PC-9 (cell line): ENCODE measurements at regions not wholly inside any gene's neighbourhood (a gene's known extent, or its start where the extent isn't known, plus 50 kb on each side); places are given as distances from the start of the nearest gene placed in this dataset.

Source experiments
- BruUV-seq: library from RNA; stranded (reverse); fragments of 400-500 nt; replicated peaks from 2 replicates; lab custom pipeline; 2021; lab: Mats Ljungman, UMichigan
- CTCF ChIA-PET: fragments of 300-600 bp; sonication (Branson Sonifier 250); formaldehyde crosslinking; loops from one replicate; lab custom pipeline; 2022; ENCODE audit warnings: antibody characterized with exemption; lab: Charles Lee
- POLR2A ChIA-PET: fragments of 300-600 bp; sonication (Branson Sonifier 250); formaldehyde crosslinking; loops from one replicate; lab custom pipeline; 2022; ENCODE audit warnings: antibody characterized with exemption; ENCODE audit not compliant: unreplicated experiment; lab: Charles Lee
- DNase-seq, 2 experiments: peaks; one replicate each; pipeline versions ENCODE4 v3.0.0 to v3.0.0-alpha.2; 2015 to 2022; ENCODE audit warnings: mixed read lengths in 1 of 2
- H2AFZ ChIP-seq: fragments of 200-600 bp; sonication (generic); 2 replicates; pipeline ENCODE4 v1.8.1; 2017; ENCODE audit warnings: antibody characterized with exemption
- H3F3A ChIP-seq: fragments of 200-600 bp; sonication (generic); 2 replicates; pipeline ENCODE4 v1.8.1; 2017; ENCODE audit warnings: antibody characterized with exemption, mild to moderate bottlenecking, low read depth; ENCODE audit not compliant: insufficient read depth
- H3K27ac ChIP-seq: fragments of 200-600 bp; sonication (generic); 2 replicates; pipeline ENCODE4 v1.6.1; 2016; ENCODE audit warnings: mixed run types
- H3K27me3 ChIP-seq: fragments of 200-600 bp; sonication (generic); 2 replicates; pipeline ENCODE4 v1.6.1; 2016; ENCODE audit warnings: low read depth, mixed run types; ENCODE audit not compliant: insufficient read depth
- H3K36me3 ChIP-seq: fragments of 200-600 bp; sonication (generic); 2 replicates; pipeline ENCODE4 v1.6.1; 2016; ENCODE audit warnings: low read depth, mixed run types
- H3K4me1 ChIP-seq: fragments of 200-600 bp; sonication (generic); replicated peaks from 2 replicates; pipeline ENCODE4 v1.6.1; 2016; ENCODE audit warnings: mixed run types; ENCODE audit not compliant: insufficient read depth
- H3K4me2 ChIP-seq: fragments of 200-600 bp; sonication (generic); 2 replicates; pipeline ENCODE4 v1.6.1; 2017; ENCODE audit warnings: mixed run types
- H3K4me3 ChIP-seq: fragments of 200-600 bp; sonication (generic); 2 replicates; pipeline ENCODE4 v1.6.1; 2016; ENCODE audit warnings: mixed run types
- H3K79me2 ChIP-seq: fragments of 200-600 bp; sonication (generic); 2 replicates; pipeline ENCODE4 v1.6.1; 2017; ENCODE audit warnings: low read depth, mixed run types
- H3K9me2 ChIP-seq: fragments of 200-600 bp; sonication (generic); 2 replicates; pipeline ENCODE4 v1.8.1; 2017; ENCODE audit warnings: mild to moderate bottlenecking; ENCODE audit not compliant: insufficient read depth
- H3K9me3 ChIP-seq: fragments of 200-600 bp; sonication (generic); 2 replicates; pipeline ENCODE4 v1.8.1; 2016; ENCODE audit warnings: low read depth; ENCODE audit not compliant: insufficient read depth
- H4K20me1 ChIP-seq: fragments of 200-600 bp; sonication (generic); 2 replicates; pipeline ENCODE4 v1.8.1; 2017; ENCODE audit not compliant: insufficient read depth
- CTCF ChIP-seq: fragments of 200-600 bp; sonication (generic); conservative IDR thresholded peaks from 2 replicates; pipeline ENCODE4 v1.6.1; 2017; ENCODE audit warnings: mixed run types, antibody characterized with exemption, mild to moderate bottlenecking, moderate library complexity
- EZH2 ChIP-seq: fragments of 200-600 bp; sonication (generic); IDR thresholded peaks from 2 replicates; pipeline ENCODE4 v1.8.0; 2017; ENCODE audit warnings: antibody characterized with exemption, low read depth
- intact Hi-C: fragments of 100-400 bp; cut with micrococcal nuclease; formaldehyde crosslinking; loops from one replicate; pipeline ENCODE4 v1.10.0; 2022; ENCODE audit not compliant: unreplicated experiment

GRCh38 chr5:28077291-28078240, 1039.2 kb upstream of the CDH9 start:
- ChIA-PET POLR2A (no interaction called here), CTCF (no interaction called here)
- H3K9me2 ChIP-seq = no peaks in the 10 kb centered on the region
- no peaks in the 10 kb centered on the region for H3K79me2 ChIP-seq
- H3K27ac ChIP-seq = no peak overlapping the region
- H3F3A ChIP-seq = no peaks in the 10 kb centered on the region; the same call in 1 of the 2 replicates
- BruUV-seq = no TSS peak
- intact Hi-C loops = no loop called here
- H3K4me2 ChIP-seq = no peak overlapping the region
- no peaks in the 10 kb centered on the region for H4K20me1 ChIP-seq
- no peak for DNase-seq
- H3K9me3 ChIP-seq = no peaks in the 10 kb centered on the region; the same call in 1 of the 2 replicates
- H2AFZ ChIP-seq = no peak overlapping the region
- TF ChIP-seq EZH2 (no peak), CTCF (no peak)
- no peaks in the 10 kb centered on the region for H3K36me3 ChIP-seq
- no peak overlapping the region for H3K4me3 ChIP-seq
- no peaks in the 10 kb centered on the region for H3K4me1 ChIP-seq
- H3K27me3 ChIP-seq = no peaks in the 10 kb centered on the region

GRCh38 chr5:28066856-28067255, 1028.5 kb upstream of the CDH9 start:
- no peaks in the 10 kb centered on the region for H3K9me3 ChIP-seq
- no peaks in the 10 kb centered on the region for H3K4me1 ChIP-seq
- intact Hi-C loops = no loop called here
- TF ChIP-seq EZH2 (no peak), CTCF (no peak)
- BruUV-seq = no TSS peak
- no peak overlapping the region for H3K27ac ChIP-seq
- no peaks in the 10 kb centered on the region for H3K36me3 ChIP-seq
- no peak overlapping the region for H3K4me3 ChIP-seq
- H2AFZ ChIP-seq = no peak overlapping the region
- CTCF ChIA-PET = no interaction called here
- no peaks in the 10 kb centered on the region for H3K9me2 ChIP-seq
- no peaks in the 10 kb centered on the region for H3F3A ChIP-seq
- H4K20me1 ChIP-seq = no peaks in the 10 kb centered on the region
- H3K27me3 ChIP-seq = no peaks in the 10 kb centered on the region
- no peak overlapping the region for H3K4me2 ChIP-seq
- H3K79me2 ChIP-seq = no peaks in the 10 kb centered on the region
- POLR2A ChIA-PET = no interaction called here
- no peak for DNase-seq

GRCh38 chr5:28065656-28066055, 1027.3 kb upstream of the CDH9 start:
- no peak overlapping the region for H3K4me2 ChIP-seq
- H3F3A ChIP-seq = no peaks in the 10 kb centered on the region
- ChIA-PET POLR2A (no interaction called here), CTCF (interaction anchor here (0.5 kb wide), 1 partner anchor 159 kb away, joined by 3 read pairs; no protein-coding TSS in a partner anchor)
- no TSS peak for BruUV-seq
- no peaks in the 10 kb centered on the region for H3K79me2 ChIP-seq
- no peaks in the 10 kb centered on the region for H4K20me1 ChIP-seq
- no peak overlapping the region for H3K27ac ChIP-seq
- H3K9me2 ChIP-seq = no peaks in the 10 kb centered on the region
- no peak for TF ChIP-seq EZH2
- no peak for TF ChIP-seq CTCF
- no peaks in the 10 kb centered on the region for H3K27me3 ChIP-seq
- no peaks in the 10 kb centered on the region for H3K4me1 ChIP-seq
- H2AFZ ChIP-seq = no peak overlapping the region
- H3K36me3 ChIP-seq = no peaks in the 10 kb centered on the region
- no peaks in the 10 kb centered on the region for H3K9me3 ChIP-seq
- no peak overlapping the region for H3K4me3 ChIP-seq
- DNase-seq = no peak
- intact Hi-C loops = no loop called here
